Panc1 (cell line): ENCODE measurements at regions not wholly inside any gene's neighbourhood (a gene's known extent, or its start where the extent isn't known, plus 50 kb on each side); places are given as distances from the start of the nearest gene placed in this dataset.

ENCODE experiments used
- ATAC-seq: fragments of 200-7000 bp; cut with Tn5 transposase; 2 replicates; pipeline ENCODE4 v1.9.1; 2020; ENCODE audit warnings: mild to moderate bottlenecking, moderate library complexity
- BruUV-seq: library from RNA; stranded (reverse); fragments of 400-500 nt; replicated peaks from 2 replicates; lab custom pipeline; 2021; lab: Mats Ljungman, UMichigan
- CTCF ChIA-PET: fragments of 300-600 bp; sonication (Branson Sonifier 250); formaldehyde crosslinking; loops from one replicate; lab custom pipeline; 2022; ENCODE audit warnings: antibody characterized with exemption; lab: Charles Lee
- POLR2A ChIA-PET: fragments of 300-600 bp; sonication (Branson Sonifier 250); formaldehyde crosslinking; loops from one replicate; lab custom pipeline; 2022; ENCODE audit warnings: antibody characterized with exemption; lab: Charles Lee
- DNase-seq: peaks from one replicate; pipeline ENCODE4 v3.0.0-alpha.2; 2010; ENCODE audit warnings: low read depth, low spot score
- H3K27ac ChIP-seq: 2 replicates; pipeline ENCODE4 v1.5.1; 2011; ENCODE audit warnings: mild to moderate bottlenecking, low read length, inconsistent platforms
- H3K27me3 ChIP-seq: fragments of 200-500 bp; sonication (Bioruptor generic); 2 replicates; pipeline ENCODE4 v1.6.0; 2014; ENCODE audit warnings: low read length, inconsistent platforms; ENCODE audit not compliant: control insufficient read depth, insufficient read depth
- H3K36me3 ChIP-seq: fragments of 200-500 bp; sonication (Bioruptor generic); 2 replicates; pipeline ENCODE4 v1.5.1; 2014; ENCODE audit warnings: inconsistent platforms, mild to moderate bottlenecking, low read length, moderate library complexity; ENCODE audit not compliant: control insufficient read depth, insufficient read depth
- H3K4me1 ChIP-seq: 2 replicates; pipeline ENCODE4 v1.5.1; 2011; ENCODE audit warnings: inconsistent platforms, mild to moderate bottlenecking, low read length, moderate library complexity; ENCODE audit not compliant: control insufficient read depth, insufficient read depth
- H3K4me3 ChIP-seq, 2 experiments: 2 replicates each; pipeline ENCODE4 v1.5.1; 2011 to 2012; ENCODE audit warnings: low read depth in 2 of 2, low read length in 2 of 2, mild to moderate bottlenecking in 2 of 2, inconsistent platforms in 1 of 2, moderate library complexity in 1 of 2
- H3K9me3 ChIP-seq: fragments of 200-500 bp; sonication (Bioruptor generic); 2 replicates; pipeline ENCODE4 v1.5.1; 2014; ENCODE audit warnings: low read depth, mild to moderate bottlenecking, inconsistent platforms, low read length, moderate library complexity; ENCODE audit not compliant: control insufficient read depth, insufficient read depth
- POLR2AphosphoS5 ChIP-seq: IDR thresholded peaks from 2 replicates; pipeline ENCODE4 v1.6.1; 2012; ENCODE audit warnings: mild to moderate bottlenecking, low read depth, low read length, moderate library complexity
- REST ChIP-seq, 2 experiments: IDR thresholded peaks; 2 replicates each; pipeline ENCODE4 v1.6.1; 2011 to 2012; ENCODE audit warnings: low read depth in 2 of 2, control low read depth in 1 of 2, low read length in 1 of 2, mild to moderate bottlenecking in 1 of 2, moderate library complexity in 1 of 2; ENCODE audit not compliant: insufficient read depth in 1 of 2
- SIN3A ChIP-seq: IDR thresholded peaks from 2 replicates; pipeline ENCODE4 v1.6.1; 2012; ENCODE audit warnings: low read depth, mild to moderate bottlenecking, low read length, moderate library complexity, borderline replicate concordance; ENCODE audit not compliant: insufficient read depth
- TCF7L2 ChIP-seq: IDR thresholded peaks from 2 replicates; pipeline ENCODE4 v1.6.1; 2011; ENCODE audit warnings: mild to moderate bottlenecking, low read depth, low read length, inconsistent platforms
- in situ Hi-C: cut with HindIII; loops from 2 replicates; pipeline ENCODE4 v1.10.0; 2016; ENCODE audit warnings: low sequenced_read_pairs, low pct_unique_long_range_greater_than_20kb
- intact Hi-C: fragments of 100-400 bp; cut with micrococcal nuclease; formaldehyde crosslinking; loops from one replicate; pipeline ENCODE4 v1.10.0; 2022; ENCODE audit not compliant: unreplicated experiment
- TF ChIP-seq, protein P1 (sequence below): fragments of 450-650 bp; IDR thresholded peaks from 2 replicates; pipeline ENCODE4 v1.5.1; 2017; ENCODE audit warnings: mild to moderate bottlenecking

DNA sequence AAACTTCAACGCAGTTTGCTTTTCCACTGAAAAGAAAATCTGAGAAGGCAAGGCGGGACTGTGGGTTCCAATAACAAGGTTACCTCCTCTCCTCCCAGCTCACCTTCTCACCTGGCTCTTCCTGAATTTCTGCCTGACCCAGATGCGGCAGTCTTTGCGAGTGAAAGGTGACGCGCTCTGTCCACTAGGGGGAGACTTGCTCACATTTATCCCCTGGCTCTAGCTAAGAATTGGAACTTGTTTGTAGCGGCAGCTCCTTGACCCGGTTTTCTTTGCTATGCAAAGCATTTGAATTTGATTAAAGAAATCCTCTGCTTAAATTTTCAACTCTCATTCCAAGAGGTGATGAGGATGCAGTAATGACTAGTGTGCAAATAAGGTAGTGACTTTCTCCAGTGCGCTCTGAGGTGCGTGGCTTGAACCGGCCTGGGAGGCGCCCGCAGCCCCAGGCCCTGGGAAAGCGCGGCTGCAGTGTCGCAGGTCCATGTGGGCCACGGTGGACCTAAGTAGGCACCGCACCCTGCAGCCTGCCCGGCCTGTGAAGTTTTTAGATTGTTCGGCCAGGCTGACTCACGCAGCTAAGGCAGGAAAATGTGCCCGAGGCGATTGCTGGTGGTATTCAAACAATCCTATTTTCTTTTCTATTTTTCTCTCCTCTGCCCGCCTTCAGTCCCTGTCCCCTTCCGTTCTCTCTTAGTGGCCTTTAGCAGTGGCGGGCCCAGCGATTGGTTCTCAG lies 336.9 kb upstream of the NPSR1 start:
- in situ Hi-C loops (no loop called here), intact Hi-C loops (loop anchor here (2.0 to 10.0 kb wide), 4 partner anchors 104 to 714 kb away; partner anchors contain the start of gene DPY19L1)
- no peaks in the 10 kb centered on the region for H3K36me3 ChIP-seq
- no peaks in the 10 kb centered on the region for H3K27me3 ChIP-seq
- ATAC-seq, result peak; percentile 96
- no TSS peak for BruUV-seq
- no peaks in the 10 kb centered on the region for H3K9me3 ChIP-seq
- CTCF ChIA-PET, result interaction anchor here (0.6 to 1.5 kb wide), 4 partner anchors 164 to 715 kb away, joined by 3 to 11 read pairs (median 7); no protein-coding TSS in a partner anchor
- TF ChIP-seq, protein P1, sequence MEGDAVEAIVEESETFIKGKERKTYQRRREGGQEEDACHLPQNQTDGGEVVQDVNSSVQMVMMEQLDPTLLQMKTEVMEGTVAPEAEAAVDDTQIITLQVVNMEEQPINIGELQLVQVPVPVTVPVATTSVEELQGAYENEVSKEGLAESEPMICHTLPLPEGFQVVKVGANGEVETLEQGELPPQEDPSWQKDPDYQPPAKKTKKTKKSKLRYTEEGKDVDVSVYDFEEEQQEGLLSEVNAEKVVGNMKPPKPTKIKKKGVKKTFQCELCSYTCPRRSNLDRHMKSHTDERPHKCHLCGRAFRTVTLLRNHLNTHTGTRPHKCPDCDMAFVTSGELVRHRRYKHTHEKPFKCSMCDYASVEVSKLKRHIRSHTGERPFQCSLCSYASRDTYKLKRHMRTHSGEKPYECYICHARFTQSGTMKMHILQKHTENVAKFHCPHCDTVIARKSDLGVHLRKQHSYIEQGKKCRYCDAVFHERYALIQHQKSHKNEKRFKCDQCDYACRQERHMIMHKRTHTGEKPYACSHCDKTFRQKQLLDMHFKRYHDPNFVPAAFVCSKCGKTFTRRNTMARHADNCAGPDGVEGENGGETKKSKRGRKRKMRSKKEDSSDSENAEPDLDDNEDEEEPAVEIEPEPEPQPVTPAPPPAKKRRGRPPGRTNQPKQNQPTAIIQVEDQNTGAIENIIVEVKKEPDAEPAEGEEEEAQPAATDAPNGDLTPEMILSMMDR, result peak; percentile 96
- no peak for TF ChIP-seq REST (IDR thresholded peaks at IDR 0.05; ENCODE audit: insufficient read depth in 1 of 2, low read depth in 2 of 2, low read length in 1 of 2)
- POLR2A ChIA-PET, result no interaction called here
- peak; percentile 58 for DNase-seq
- peaks cover 6% of the 10 kb centered on the region; the same call in 1 of the 2 replicates for H3K4me1 ChIP-seq
- H3K27ac ChIP-seq, result no peak overlapping the region
- peak overlapping the region; percentile 17 to 46 for H3K4me3 ChIP-seq

DNA sequence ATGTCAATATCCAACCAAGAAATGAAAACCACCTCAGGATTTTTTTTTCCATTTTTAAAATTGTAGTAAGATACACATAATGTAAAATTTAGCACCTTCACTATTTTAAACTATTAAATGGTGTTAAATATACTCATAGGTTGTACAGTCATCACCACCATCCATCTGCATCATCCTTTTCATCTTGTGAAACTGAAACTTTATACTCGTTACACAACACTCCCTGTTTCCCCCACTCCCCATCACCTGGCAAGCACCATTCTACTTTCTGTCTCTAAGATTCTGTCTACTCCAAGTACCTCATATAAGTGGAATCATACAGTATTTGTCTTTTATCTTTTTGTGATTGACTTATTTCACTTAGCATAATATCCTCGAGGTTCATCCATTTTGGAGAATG lies 335.2 kb upstream of the NPSR1 start:
- CTCF ChIA-PET, result no interaction called here
- no peaks in the 10 kb centered on the region for H3K9me3 ChIP-seq
- H3K4me1 ChIP-seq, result peaks cover 6% of the 10 kb centered on the region; the same call in 1 of the 2 replicates
- ATAC-seq (no peak), DNase-seq (no peak)
- no peaks in the 10 kb centered on the region for H3K27me3 ChIP-seq
- intact Hi-C loops, result loop anchor here (5.0 to 10.0 kb wide), 3 partner anchors 102 to 712 kb away; partner anchors contain the start of gene DPY19L1
- no peak overlapping the region for H3K4me3 ChIP-seq
- no TSS peak for BruUV-seq
- in situ Hi-C loops, result no loop called here
- no peak overlapping the region for H3K27ac ChIP-seq
- POLR2A ChIA-PET, result no interaction called here
- H3K36me3 ChIP-seq, result no peaks in the 10 kb centered on the region
- no peak for TF ChIP-seq REST (IDR thresholded peaks at IDR 0.05; ENCODE audit: insufficient read depth in 1 of 2, low read depth in 2 of 2, low read length in 1 of 2)
- TF ChIP-seq, protein P1, result no peak
- no peak for TF ChIP-seq TCF7L2
- TF ChIP-seq POLR2AphosphoS5, result no peak
- no peak for TF ChIP-seq SIN3A
